AG10803 (cell line): ENCODE measurements at regions not wholly inside any gene's neighbourhood (a gene's known extent, or its start where the extent isn't known, plus 50 kb on each side); places are given as distances from the start of the nearest gene placed in this dataset.

ENCODE experiments used
- DNase-seq: peaks from one replicate; pipeline ENCODE4 v3.0.0; 2010; ENCODE audit warnings: low read depth
- H3K4me3 ChIP-seq: 2 replicates; pipeline ENCODE4 v1.5.1; 2011; ENCODE audit warnings: mild to moderate bottlenecking, low read length, control low read depth
- TF ChIP-seq, protein P1 (sequence below): conservative IDR thresholded peaks from 2 replicates; pipeline ENCODE4 v1.5.1; 2011; ENCODE audit warnings: mild to moderate bottlenecking, low read length, control low read depth, inconsistent platforms

DNA sequence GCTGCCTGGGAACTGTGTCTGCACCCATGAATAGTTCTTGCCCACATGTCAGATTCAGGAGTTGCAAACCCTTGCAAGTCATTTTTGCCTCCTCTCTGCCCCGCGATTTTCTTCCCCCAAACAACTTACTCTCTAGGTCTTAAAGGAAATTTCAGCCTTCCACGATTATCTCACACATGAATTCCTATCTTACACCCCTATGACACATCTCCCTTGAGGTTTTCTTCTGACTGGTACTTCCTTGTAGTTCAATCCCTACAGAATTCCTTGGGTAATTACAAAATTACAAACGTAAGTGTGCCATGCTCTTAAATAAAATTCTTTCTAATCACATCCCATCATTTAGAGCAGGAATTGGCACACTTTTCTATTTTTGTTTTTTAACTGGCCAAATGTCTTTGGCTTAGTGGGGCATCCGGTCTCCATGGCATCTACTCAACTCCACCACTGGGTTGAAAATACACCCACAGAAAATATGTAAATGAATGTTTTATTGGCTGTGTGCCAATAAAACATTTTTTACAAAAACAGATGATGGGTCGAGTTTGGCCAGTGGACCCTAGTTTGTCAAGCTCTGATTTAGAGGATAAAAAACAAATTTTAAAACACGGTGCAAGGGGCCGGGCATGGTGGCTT is 536.4 kb upstream of the AMELY start:
- peak; percentile 89 for DNase-seq
- no peak overlapping the region for H3K4me3 ChIP-seq
- TF ChIP-seq, protein P1, sequence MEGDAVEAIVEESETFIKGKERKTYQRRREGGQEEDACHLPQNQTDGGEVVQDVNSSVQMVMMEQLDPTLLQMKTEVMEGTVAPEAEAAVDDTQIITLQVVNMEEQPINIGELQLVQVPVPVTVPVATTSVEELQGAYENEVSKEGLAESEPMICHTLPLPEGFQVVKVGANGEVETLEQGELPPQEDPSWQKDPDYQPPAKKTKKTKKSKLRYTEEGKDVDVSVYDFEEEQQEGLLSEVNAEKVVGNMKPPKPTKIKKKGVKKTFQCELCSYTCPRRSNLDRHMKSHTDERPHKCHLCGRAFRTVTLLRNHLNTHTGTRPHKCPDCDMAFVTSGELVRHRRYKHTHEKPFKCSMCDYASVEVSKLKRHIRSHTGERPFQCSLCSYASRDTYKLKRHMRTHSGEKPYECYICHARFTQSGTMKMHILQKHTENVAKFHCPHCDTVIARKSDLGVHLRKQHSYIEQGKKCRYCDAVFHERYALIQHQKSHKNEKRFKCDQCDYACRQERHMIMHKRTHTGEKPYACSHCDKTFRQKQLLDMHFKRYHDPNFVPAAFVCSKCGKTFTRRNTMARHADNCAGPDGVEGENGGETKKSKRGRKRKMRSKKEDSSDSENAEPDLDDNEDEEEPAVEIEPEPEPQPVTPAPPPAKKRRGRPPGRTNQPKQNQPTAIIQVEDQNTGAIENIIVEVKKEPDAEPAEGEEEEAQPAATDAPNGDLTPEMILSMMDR = no peak

DNA sequence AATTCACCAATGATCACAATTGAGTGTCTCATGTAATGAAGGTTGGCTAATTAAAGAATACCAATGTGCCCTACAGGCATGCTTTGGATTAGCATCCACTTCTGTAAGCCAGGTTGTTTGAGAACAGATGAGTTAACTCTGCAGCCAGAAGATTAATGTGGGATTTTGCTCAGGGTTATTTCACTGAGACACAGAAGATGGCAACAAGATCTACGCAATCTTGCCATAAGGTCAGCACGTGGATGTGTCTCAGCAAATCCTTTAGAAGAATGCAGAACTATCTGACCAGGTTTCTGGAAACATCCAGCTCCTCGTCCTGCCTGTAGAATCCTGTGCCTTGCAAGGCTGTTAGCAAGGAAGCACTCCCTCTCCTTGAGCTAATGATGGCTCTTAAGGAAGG is 532.6 kb upstream of the AMELY start:
- DNase-seq = peak; percentile 79
- no peak overlapping the region for H3K4me3 ChIP-seq
- TF ChIP-seq, protein P1 = no peak

DNA sequence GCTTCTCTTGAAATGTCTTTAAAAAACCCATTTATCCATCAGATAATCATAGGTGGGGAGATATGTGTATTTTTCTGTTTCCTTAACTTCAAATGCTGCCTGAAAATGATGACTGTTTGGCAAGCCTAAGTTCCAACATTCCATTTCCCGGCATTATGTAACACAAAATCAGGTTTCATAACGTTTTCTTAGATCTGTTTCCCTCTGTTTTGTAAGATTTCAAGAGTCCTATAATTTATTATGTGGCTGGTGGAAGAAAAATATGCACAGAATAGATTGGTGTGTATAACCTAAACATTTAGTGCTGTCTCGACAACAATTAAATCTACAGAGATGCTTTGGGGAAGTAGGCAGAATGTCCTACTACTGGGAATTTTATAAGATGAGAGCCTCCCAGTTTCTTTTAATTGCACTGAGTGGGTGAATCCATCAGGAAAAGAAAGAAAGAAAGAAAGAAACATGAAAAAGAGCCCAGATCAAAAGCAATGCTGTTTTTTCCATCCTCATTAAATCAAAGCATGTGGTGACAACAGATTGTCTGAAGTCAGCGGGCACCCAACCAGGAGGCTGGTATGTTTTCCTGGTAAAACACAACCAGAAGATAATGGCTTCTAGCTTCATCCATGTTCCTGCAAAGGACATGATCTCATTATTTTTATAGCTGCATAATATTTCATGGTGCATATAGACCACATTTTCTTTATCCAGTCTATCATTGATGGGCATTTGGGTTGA is 529.4 kb upstream of the AMELY start:
- peak; percentile 67 for DNase-seq
- TF ChIP-seq, protein P1 = no peak
- no peak overlapping the region for H3K4me3 ChIP-seq

DNA sequence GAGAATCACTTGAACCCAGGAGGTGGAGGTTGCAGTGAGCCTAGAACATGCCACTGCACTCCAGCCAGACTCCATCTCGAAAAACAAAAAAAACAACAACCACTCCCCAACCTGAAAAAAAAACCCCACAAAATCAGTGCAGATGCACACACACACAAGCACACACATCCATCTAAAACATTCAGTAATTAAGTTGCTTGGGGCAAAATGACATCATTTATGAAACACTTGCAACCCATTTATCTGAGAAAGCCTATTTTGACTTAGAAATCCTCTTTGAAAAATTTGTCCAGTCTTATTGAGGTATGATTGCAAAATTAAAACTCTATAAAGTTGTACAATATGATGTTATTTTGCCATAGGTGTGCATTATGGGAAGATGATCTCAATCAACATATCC is 525.5 kb upstream of the AMELY start:
- DNase-seq = no peak
- TF ChIP-seq, protein P1 = no peak
- no peak overlapping the region for H3K4me3 ChIP-seq

DNA sequence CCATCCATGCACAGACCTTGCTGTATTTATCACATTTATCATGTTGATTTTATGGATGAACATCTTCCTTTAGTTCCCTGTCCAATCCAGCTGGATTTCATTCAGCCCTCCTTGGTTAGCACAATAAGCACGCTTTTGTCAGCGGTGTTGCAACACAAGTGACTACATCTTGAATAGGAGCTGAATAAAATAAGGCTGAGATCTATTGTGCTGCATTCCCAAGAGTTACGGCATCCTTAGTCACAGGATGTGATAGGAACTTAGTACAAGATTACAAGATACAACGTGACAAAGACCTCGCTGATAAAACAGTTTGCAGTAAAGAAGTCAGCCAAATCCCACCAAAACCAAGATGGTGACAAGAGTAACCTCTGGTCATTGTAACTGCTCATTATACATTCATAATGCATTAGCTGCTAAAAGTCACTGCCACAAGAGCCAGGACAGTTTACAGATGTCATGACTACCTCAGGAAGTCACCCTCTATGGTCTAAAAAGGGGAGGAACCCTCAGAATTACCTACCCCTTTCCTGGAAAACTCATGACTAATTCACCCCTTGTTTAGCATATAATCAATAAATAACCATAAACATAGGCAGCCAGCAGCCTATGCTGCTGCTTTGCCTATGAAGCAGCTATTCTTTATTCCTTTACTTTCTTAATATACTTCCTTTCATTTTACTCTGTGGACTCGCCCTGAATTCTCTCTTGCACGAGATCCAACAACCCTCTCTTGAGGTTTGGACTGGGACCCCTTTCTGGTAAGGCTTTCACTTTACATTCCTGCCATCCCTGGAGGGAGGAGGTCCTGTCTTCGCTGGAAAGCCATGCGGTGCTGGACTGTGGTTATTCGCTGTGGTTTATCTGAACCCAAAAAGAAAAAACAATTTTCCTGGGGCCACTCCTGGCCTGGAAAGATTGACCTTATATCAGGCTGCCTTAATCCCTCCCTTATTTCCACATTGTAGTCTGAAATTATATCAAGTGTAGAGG is 522.6 kb upstream of the AMELY start:
- TF ChIP-seq, protein P1 = no peak
- H3K4me3 ChIP-seq = no peak overlapping the region
- DNase-seq = peak; percentile 95

DNA sequence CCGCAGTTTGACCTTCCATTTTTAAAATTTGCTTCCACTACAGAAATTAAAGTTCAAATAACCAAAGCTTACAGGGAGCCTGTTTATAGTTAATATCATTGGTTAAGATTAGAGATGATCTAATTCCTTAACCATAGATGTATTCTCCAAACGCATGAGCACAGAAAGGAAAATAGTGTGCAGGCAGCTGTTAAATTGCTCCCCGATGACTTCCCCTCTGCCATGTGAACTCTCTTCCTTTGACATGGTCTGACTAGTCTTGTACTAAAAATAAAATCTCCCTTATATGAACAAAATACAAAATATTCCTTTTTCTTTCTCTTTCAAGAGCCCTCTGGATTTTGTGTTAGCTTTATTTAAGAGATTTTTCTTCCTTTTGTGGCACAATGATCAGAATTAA is 507.6 kb upstream of the AMELY start:
- no peak overlapping the region for H3K4me3 ChIP-seq
- TF ChIP-seq, protein P1 = no peak
- peak; percentile 23 for DNase-seq
